ENCODE measurements at regions not wholly inside any gene's neighbourhood (a gene's known extent, or its start where the extent isn't known, plus 50 kb on each side); places are given as distances from the start of the nearest gene placed in this dataset.

- TF ChIP-seq, protein P1, sequence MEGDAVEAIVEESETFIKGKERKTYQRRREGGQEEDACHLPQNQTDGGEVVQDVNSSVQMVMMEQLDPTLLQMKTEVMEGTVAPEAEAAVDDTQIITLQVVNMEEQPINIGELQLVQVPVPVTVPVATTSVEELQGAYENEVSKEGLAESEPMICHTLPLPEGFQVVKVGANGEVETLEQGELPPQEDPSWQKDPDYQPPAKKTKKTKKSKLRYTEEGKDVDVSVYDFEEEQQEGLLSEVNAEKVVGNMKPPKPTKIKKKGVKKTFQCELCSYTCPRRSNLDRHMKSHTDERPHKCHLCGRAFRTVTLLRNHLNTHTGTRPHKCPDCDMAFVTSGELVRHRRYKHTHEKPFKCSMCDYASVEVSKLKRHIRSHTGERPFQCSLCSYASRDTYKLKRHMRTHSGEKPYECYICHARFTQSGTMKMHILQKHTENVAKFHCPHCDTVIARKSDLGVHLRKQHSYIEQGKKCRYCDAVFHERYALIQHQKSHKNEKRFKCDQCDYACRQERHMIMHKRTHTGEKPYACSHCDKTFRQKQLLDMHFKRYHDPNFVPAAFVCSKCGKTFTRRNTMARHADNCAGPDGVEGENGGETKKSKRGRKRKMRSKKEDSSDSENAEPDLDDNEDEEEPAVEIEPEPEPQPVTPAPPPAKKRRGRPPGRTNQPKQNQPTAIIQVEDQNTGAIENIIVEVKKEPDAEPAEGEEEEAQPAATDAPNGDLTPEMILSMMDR (IDR thresholded peaks at IDR 0.05): no peak
- TF ChIP-seq POLR2A (IDR thresholded peaks at IDR 0.05): no peak
- no peak for TF ChIP-seq POLR2AphosphoS5 (IDR thresholded peaks at IDR 0.05; ENCODE audit: insufficient read depth in 1 of 2, low read depth in 1 of 2)
Measured at GRCh38 chr1:239854922-239855321, 236.8 kb upstream of the FMN2 start.

All from vagina (tissue), 2 donors.